Uterus (tissue), 3 donors: ENCODE measurements at regions not wholly inside any gene's neighbourhood (a gene's known extent, or its start where the extent isn't known, plus 50 kb on each side); places are given as distances from the start of the nearest gene placed in this dataset.

ENCODE experiments used
- DNase-seq, 2 donors: peaks; one replicate each; pipeline ENCODE4 v3.0.0-alpha.2; 2019 to 2020
- H3K27ac ChIP-seq, 2 donors: fragments of 200-600 bp; sonication (generic); 1 replicate in 1 of 2; 2 replicates in 1 of 2; pipeline ENCODE4 v1.5.1; 2016 to 2018
- H3K27me3 ChIP-seq, 2 donors: fragments of 200-600 bp; sonication (generic); one replicate each; pipeline ENCODE4 v1.5.1; 2018 to 2019; ENCODE audit warnings: control low read depth in 1 of 2
- H3K36me3 ChIP-seq, 2 donors: fragments of 200-600 bp; sonication (generic); one replicate each; pipeline ENCODE4 v1.5.1; 2019; ENCODE audit warnings: control low read depth in 1 of 2
- H3K4me1 ChIP-seq, 2 donors: fragments of 200-600 bp; sonication (generic); one replicate each; pipeline ENCODE4 v1.5.1; 2018 to 2019; ENCODE audit warnings: control low read depth in 1 of 2
- H3K4me3 ChIP-seq, 2 donors: fragments of 200-600 bp; sonication (generic); 1 replicate in 1 of 2; 2 replicates in 1 of 2; pipeline ENCODE4 v1.5.1; 2018 to 2019; ENCODE audit warnings: mild to moderate bottlenecking in 1 of 2
- H3K9me3 ChIP-seq, 2 donors: fragments of 200-600 bp; sonication (generic); one replicate each; pipeline ENCODE4 v1.5.1; 2019; ENCODE audit warnings: control low read depth in 1 of 2
- POLR2A ChIP-seq, 2 donors: fragments of 450-650 bp; IDR thresholded peaks; one replicate each; pipeline ENCODE4 v1.6.1; 2016; ENCODE audit warnings: antibody characterized with exemption in 2 of 2, mild to moderate bottlenecking in 1 of 2, moderate library complexity in 1 of 2
- intact Hi-C: fragments of 100-400 bp; cut with DNase I; formaldehyde crosslinking; loops from one replicate; pipeline ENCODE4 v1.15.1; 2023; ENCODE audit warnings: low total_unique reads
- TF ChIP-seq, protein P1 (sequence below), 4 experiments: fragments of 200-600 bp in 2 of 4; fragments of 450-650 bp in 2 of 4; sonication (generic) in 2 of 4; IDR thresholded peaks; one replicate each; pipeline ENCODE4 v1.5.1; 2016 to 2019; ENCODE audit warnings: antibody characterized with exemption in 4 of 4, mild to moderate bottlenecking in 2 of 4, moderate library complexity in 1 of 4
- donor health status: DM: yes; HTN: yes; CAD: no.

DNA sequence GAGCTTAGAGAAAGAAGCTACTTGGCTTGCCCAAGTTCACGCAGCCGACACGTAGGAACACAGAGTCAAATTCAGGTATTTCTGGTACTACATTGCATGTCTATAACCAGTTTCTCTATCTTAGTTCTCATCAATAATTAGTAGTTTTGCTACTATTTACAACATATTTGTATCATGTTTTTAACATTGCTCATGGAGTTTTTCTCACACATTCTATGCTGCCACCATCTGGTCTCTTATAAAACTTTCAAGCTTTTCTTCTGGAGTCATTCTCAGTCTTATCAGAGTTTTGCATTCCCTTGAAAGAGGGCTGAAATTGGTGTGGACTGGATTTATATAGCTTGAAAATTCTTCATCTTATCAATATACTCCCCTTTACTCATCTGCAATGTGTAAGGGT lies 118.8 kb upstream of the PALMD start:
- intact Hi-C loops, result no loop called here
- no peak for DNase-seq
- TF ChIP-seq, protein P1, sequence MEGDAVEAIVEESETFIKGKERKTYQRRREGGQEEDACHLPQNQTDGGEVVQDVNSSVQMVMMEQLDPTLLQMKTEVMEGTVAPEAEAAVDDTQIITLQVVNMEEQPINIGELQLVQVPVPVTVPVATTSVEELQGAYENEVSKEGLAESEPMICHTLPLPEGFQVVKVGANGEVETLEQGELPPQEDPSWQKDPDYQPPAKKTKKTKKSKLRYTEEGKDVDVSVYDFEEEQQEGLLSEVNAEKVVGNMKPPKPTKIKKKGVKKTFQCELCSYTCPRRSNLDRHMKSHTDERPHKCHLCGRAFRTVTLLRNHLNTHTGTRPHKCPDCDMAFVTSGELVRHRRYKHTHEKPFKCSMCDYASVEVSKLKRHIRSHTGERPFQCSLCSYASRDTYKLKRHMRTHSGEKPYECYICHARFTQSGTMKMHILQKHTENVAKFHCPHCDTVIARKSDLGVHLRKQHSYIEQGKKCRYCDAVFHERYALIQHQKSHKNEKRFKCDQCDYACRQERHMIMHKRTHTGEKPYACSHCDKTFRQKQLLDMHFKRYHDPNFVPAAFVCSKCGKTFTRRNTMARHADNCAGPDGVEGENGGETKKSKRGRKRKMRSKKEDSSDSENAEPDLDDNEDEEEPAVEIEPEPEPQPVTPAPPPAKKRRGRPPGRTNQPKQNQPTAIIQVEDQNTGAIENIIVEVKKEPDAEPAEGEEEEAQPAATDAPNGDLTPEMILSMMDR (IDR thresholded peaks at IDR 0.05), result peak in 1 of 4 experiments; percentile 23
- no peak for TF ChIP-seq POLR2A (IDR thresholded peaks at IDR 0.05)
- Histone ChIP-seq H3K27ac (no peak overlapping the region), H3K4me1 (no peaks in the 10 kb centered on the region), H3K9me3 (no peaks in the 10 kb centered on the region), H3K36me3 (no peaks in the 10 kb centered on the region), H3K4me3 (no peak overlapping the region), H3K27me3 (no peaks in the 10 kb centered on the region)

DNA sequence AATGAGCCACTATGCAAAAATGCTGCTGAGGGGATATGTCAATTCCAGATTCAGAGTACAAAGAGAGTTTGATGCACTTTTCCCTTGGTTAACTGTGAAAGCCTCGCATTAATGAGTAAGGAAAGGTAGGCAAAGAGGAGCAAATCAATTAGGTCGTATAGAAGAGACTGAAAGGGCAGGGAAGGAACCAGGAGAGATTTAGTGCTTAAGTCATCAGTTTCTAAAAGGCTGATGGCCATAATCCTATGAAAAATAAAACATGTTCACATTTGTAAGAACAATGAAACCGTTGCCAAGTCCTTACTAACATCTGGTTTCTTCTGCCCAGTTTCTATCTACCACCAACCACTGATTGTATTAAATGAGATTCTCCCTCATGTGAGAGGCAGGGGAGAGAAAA lies 118.4 kb upstream of the PALMD start:
- Histone ChIP-seq H3K27ac (no peak overlapping the region), H3K4me3 (no peak overlapping the region), H3K9me3 (no peaks in the 10 kb centered on the region), H3K27me3 (no peaks in the 10 kb centered on the region), H3K36me3 (no peaks in the 10 kb centered on the region), H3K4me1 (no peaks in the 10 kb centered on the region)
- no peak for TF ChIP-seq POLR2A (IDR thresholded peaks at IDR 0.05)
- no peak for DNase-seq
- intact Hi-C loops, result no loop called here

DNA sequence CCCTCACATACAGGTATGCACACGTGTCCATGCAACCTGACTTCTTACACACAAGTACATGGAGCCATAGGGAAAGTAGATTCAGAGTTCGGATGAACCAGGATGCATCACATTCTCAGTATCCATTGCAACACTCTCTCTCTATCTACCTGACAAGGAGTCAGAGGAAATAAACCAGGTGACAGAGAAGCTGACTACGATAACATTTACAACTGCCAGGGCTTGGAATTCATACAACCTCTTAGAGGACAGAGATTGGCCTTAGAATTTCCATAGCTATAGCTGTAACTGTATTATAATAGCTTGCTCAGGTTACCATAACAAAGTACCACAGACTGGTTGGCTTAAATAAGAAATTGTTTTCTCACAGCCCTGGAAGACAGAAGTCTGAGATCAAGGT lies 116.9 kb upstream of the PALMD start:
- H3K27ac ChIP-seq, result no peak overlapping the region
- H3K4me1 ChIP-seq, result no peaks in the 10 kb centered on the region
- H3K36me3 ChIP-seq, result no peaks in the 10 kb centered on the region
- DNase-seq, result no peak
- no peaks in the 10 kb centered on the region for H3K27me3 ChIP-seq
- H3K4me3 ChIP-seq, result no peak overlapping the region
- intact Hi-C loops, result no loop called here
- no peaks in the 10 kb centered on the region for H3K9me3 ChIP-seq
- TF ChIP-seq, protein P1 (IDR thresholded peaks at IDR 0.05), result no peak
- TF ChIP-seq POLR2A (IDR thresholded peaks at IDR 0.05), result no peak

DNA sequence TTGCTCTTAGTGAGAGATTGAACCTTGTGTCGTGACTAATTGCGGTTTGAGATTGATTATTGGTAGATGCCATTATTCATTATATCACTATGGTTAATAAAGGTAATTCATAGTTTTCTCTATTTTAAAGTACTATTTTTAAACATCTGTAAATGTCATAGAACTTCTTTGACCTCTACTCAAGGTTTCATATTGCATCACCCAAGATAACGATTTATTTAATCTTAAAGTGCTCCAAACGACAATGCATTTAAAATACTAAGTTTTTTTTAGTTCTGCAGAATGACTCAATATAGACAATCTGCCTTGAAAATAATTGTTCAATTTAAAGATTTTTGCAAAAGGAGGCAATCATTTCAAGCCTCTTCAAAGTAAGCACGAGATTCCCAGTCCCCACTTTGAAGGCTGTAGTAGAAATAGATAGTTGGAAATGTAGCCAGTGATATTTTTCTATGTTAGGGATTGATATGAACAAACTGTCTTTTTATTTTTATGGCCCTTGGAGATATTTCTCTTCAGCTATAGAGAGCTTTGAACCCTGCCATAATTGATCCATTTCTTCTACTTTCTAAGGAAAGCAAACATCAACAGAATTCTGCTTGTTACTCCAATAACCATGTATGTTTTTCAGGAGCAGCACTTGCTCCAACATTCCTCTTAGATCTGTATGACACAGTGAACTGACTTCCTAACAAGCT lies 114.2 kb upstream of the PALMD start:
- no peak for DNase-seq
- H3K27ac ChIP-seq, result no peak overlapping the region
- no peaks in the 10 kb centered on the region for H3K27me3 ChIP-seq
- no peak overlapping the region for H3K4me3 ChIP-seq
- TF ChIP-seq POLR2A (IDR thresholded peaks at IDR 0.05), result no peak
- TF ChIP-seq, protein P1 (IDR thresholded peaks at IDR 0.05), result no peak
- H3K4me1 ChIP-seq, result no peaks in the 10 kb centered on the region
- no peaks in the 10 kb centered on the region for H3K36me3 ChIP-seq
- H3K9me3 ChIP-seq, result no peaks in the 10 kb centered on the region
- intact Hi-C loops, result no loop called here

DNA sequence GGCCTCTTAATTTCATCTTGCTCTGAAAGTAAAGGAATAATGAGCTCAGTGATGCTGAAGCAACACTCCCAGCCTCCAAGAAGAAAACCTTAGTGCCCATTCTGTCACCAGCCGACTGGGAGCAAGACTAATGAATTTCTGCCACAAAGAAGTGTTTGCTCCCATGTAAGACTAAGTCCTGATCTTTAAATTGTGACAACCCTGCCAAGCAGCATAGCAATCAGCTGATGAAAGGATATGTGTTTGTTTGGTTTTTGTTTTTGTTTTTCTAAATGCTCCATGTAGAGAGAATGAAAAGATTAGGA lies 113.7 kb upstream of the PALMD start:
- Histone ChIP-seq H3K36me3 (no peaks in the 10 kb centered on the region), H3K4me1 (no peaks in the 10 kb centered on the region), H3K27ac (no peak overlapping the region), H3K27me3 (no peaks in the 10 kb centered on the region), H3K9me3 (no peaks in the 10 kb centered on the region), H3K4me3 (no peak overlapping the region)
- TF ChIP-seq, protein P1 (IDR thresholded peaks at IDR 0.05), result no peak
- TF ChIP-seq POLR2A (IDR thresholded peaks at IDR 0.05), result no peak
- DNase-seq, result no peak
- intact Hi-C loops, result no loop called here
